Erythroblast (primary cell): ENCODE measurements at regions not wholly inside any gene's neighbourhood (a gene's known extent, or its start where the extent isn't known, plus 50 kb on each side); places are given as distances from the start of the nearest gene placed in this dataset.

Source experiments
- GATA1 ChIP-seq: IDR thresholded peaks from 2 replicates; pipeline ENCODE4 v1.6.1; 2011; ENCODE audit warnings: low read depth, mild to moderate bottlenecking, control low read depth, low read length, moderate library complexity
- POLR2A ChIP-seq: IDR thresholded peaks from 2 replicates; pipeline ENCODE4 v1.6.1; 2011; ENCODE audit warnings: mild to moderate bottlenecking, low read length

DNA sequence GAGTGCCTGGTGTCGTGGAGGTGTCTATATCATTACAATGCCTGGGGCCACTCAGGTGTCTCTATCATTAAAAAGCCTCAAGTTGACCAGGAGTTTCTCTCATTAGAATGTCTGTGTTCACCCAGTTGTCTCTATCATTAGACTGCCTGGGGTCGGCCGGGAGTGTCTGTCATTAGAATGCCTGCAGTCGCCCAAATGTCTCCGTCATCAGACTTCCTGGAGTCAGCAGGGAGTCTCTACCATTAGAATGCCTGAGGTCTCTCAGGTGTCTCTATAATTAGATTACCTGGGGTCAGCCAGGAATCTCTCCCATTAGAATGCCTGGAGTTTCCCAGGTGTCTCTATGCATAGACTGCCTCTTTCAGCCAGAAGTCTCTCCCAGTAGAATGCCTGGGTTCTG lies 1477.6 kb downstream of the UQCRFS1 start:
- TF ChIP-seq POLR2A (no peak), GATA1 (no peak)
